HG03439 (cell line): ENCODE measurements at regions not wholly inside any gene's neighbourhood (a gene's known extent, or its start where the extent isn't known, plus 50 kb on each side); places are given as distances from the start of the nearest gene placed in this dataset.
A peak's percentile ranks its signal among the peaks of the same experiment; 100 is the strongest.

Experiments
- ATAC-seq: cut with Tn5 transposase; IDR thresholded peaks from one replicate; pipeline ENCODE4 v1.9.1; 2021; ENCODE audit warnings: mild to moderate bottlenecking, moderate library complexity; ENCODE audit not compliant: unreplicated experiment

DNA sequence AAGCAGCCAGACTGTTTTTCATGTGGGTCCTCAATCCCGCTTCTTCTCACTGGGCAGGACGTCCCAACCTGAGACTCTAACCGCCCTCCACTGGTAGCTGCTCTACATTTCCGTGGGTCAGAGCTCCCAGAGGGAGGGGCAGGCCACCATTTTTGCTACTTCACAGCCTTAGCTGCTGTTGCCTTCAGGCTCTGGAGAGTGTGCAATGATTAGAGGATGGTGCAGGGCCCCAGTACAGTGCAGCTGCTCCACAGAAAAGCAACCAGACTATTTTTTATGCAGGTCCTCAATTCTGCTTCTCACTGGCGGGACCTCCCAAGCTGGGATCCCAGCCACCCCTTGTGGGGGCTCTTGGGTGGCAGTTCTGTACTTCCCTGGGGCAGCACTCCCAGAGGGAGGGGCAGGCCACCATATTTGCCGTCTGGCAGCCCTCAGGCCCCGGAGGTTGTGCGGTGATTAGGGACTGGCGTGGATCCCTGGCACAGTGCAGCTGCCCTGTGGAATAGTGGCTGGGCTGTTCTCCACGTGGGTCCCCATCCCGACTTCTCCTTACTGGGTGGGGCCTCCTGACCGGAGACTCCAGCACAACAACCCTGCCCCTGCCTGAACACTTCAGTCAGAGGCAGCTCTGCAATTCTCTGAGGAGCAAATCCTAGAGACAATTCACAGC is 647.6 kb upstream of the PKN2 start:
- ATAC-seq = no peak

DNA sequence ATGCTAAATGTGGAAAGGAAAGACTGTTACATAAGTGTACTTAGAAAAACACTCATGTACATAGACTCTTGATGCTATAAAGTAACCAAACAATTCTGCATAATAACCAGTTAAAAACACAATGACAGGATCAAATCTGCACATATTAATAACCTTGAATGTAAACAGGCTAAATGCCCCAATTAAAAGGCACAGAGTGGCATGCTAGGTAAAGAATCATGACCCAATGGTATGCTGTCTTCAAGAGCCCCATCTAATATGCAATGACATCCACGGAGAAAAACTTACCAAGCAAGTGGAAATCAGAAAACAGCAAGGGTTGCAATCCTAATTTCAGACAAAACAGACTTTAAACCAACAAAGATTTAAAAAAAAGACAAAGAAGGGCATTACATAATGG is 644.8 kb upstream of the PKN2 start:
- ATAC-seq = no peak

DNA sequence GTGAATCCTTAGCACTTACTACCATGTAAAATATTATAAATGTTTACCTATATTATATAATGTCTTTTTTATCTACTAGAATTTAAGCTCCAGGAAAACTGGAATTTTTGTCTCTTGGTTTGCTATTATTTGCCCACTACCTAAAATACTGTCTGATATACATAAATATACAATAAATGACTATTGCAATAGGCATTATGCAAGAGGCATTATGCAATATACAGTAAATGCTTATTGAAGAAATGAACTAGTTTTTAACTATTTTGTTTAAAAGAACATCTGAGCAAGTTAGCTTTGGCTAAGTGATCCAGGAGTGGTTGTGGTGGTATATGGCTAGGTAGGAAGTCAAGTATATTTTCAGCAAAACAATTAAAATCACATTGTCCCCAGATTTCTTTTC is 640.2 kb upstream of the PKN2 start:
- ATAC-seq = no peak

DNA sequence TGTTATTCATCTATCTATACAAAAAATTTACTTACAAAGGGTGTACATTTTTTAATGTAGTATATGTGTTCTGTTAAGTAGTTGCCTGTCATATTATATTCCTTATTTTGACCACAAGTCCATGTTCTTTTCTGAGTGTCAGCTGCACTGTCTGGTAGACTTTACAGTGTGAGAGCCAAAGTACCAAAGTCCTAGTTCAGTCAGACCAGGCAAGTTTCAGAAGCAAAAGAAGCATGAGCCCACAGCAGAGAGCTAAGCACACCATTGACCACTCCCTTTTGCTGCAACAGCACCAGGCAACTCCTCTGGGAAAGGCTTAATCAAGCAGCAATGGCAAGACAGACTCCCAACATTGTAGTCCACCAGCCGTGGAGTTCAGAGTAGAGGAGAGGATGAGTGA is 631.9 kb upstream of the PKN2 start:
- no peak for ATAC-seq

DNA sequence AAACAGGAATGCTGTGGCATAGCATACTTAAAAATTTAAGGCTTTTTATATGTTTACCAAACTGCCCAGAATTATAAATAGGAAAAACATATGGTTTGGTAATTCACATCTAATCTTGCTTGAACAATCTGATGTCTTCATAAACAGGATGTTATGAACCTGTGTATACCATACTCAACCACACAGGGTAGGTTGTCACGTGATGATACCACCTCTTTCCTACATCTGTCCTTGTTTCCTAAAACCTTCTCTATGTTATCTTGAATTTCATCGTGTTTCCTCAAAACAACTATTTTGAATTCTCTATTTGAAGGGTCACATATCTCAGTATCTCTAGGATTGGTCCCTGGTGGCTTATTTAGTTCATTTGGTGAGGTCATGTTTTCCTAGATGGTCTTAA is 631.0 kb upstream of the PKN2 start:
- ATAC-seq = no peak

DNA sequence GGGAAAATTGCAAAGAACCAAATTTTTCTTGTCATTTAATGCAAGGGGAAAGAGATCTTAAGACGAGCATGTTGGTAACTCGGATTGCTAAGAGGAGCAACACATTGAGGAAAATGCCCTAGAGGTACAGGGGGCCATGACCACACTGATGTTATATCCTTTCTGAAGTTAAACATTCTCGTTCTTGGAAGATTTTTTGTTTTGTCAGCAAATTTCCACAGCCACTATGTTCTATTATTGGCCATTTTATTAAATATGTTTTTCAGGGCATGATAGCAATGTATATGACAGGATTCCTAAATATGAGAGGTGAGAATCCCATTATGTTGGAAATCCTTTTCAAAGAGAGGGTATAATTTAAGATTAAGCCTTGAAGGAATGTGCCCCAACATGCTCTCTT is 627.2 kb upstream of the PKN2 start:
- ATAC-seq = no peak

DNA sequence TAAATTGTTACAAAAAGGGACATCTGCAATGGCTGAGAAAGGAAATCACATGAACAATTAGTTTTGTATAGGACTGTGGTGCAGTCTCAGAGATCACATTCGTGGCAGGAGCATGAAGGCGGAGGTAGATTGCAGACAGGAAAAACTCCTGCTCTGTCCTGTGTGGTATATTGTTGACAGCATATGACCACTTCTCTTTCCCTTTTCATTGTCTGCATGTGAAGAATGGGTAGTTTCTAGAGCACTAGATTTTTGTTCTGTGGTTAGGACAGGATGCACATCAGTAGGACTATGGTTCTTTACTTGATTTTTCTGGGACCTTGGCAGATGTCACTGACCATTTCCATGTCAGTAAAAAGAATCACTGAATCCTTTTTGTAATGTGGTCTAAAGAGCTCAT is 625.9 kb upstream of the PKN2 start:
- ATAC-seq = no peak

DNA sequence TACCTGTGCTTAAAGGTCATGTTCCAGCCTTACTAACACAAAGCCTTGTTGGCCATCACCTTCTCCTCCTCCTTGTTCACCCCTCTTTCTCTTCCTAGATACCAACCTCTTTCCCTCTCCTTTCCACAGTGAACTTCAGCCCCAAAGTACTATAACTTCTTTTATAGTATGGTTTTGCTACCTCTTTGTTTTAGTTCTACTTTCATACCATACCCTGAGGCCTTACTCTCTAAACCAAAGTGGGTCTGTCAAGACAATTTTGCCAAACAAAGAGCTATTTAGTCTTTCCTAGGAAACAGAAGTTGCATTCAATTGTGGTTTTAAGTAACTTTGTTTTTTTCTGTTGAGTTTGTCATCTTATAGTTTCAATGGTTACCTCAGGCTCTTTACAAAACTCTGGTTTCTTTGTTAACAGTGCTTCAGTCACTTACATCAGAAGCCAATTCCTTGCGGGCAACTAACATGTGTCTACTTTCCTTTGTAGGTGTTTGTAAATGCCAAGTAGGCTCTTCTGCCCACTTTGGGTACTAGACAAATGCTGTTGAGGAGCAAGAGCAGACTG is 623.9 kb upstream of the PKN2 start:
- no peak for ATAC-seq

DNA sequence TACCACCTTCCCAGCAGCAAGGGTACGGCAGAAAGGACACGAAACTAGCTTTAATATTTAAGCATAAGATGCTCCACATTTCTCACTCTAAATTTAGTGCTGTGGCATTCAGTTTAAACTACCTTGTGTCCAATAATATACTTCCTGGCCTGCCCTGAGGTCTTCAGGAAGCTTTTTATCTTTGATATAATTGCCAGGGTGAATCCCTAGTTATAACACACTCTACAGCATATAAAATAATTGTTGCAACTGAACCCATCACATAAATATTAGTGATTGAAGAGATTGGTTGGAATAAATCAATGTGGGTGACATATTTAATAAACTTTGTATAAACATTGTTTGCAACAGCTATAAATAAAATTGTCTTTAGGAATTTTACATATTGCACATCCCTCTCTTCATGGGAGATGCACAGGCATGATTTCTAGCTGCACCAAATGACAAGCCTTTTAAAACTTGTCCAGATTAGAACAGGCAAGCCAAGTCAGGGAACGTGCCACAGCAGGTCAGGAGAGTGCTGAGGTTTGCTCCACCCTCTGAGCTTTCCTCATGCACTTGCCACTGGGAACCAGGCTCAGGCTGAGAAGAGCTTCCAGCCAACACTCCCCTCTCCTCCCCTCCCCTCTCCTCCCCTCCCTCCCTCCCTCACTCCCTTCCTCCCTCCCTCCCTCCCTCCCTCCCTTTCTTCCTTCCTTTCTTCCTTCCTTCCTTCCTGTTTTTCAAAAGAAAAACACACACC is 623.2 kb upstream of the PKN2 start:
- ATAC-seq = no peak

DNA sequence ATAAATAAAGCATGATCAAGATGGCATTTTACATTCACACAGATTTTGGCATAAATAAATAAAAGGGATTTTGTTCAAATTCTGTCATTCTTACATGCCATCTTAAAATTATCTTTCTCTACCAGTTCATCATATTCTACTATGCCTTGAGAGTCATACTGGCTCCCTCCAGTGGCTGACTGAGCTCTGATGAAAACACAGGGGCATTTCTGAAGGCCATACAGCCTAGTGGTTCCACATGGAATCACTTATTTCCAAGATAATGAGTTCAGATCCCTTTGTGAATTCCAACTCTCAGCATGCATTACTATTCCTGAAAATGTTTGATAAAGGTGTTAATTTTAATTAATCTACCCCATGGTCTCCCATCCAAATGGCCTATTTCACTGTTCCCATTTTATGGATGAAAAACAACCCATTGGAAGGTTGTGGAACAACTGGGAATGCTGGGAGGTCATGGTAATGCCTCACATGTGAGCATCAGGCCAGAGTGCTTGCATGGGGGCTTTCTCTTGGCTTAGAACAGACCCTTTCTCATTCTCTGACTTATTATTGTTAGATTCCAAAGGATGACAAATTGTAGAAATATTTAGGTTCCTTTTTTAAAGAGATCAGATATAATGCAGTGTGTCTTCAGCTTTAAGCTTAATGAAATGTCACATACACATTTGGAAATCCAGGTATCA is 622.4 kb upstream of the PKN2 start:
- peak; percentile 76 for ATAC-seq

DNA sequence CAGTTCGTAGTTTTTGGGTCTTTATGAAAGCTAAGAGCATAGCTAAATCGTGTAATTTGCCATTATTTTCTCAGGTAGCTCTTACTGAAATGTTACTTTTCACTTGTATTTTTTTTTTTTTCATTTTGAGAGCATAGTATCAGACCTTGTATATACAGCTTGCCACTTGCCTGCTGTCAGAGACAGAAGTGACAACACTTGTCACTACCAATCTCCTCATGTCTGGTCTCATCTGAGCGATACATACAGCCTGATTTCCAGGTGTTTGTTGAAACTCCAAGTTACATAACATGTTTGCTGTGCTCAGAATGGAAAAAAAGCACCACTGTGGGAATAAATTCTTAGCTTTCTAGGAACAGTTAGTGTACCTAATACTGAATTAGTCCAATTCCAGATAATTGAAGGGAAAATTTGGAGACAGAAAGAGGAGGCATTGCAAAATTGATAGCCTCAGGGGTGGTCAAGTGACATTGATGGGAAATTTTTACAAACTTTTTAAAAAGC is 621.4 kb upstream of the PKN2 start:
- no peak for ATAC-seq

DNA sequence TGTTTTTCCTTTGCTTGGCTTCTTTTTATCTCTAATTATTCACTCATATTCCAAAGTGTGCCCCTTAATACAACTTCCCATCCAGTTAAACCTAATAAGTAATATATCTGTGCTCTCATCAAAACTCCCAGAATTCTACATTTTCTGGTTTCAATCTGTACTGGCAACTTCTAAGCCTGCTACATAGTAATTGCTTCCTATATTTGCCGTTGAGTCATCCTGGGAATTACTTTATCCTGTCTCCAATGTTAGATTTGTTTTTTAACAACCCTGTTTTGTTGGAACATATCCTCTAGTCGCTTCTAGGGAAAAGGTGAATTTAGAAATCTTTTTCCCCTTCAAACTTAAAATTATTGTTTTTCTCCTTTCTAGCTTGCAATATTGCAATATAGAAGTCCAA is 620.5 kb upstream of the PKN2 start:
- ATAC-seq = no peak

DNA sequence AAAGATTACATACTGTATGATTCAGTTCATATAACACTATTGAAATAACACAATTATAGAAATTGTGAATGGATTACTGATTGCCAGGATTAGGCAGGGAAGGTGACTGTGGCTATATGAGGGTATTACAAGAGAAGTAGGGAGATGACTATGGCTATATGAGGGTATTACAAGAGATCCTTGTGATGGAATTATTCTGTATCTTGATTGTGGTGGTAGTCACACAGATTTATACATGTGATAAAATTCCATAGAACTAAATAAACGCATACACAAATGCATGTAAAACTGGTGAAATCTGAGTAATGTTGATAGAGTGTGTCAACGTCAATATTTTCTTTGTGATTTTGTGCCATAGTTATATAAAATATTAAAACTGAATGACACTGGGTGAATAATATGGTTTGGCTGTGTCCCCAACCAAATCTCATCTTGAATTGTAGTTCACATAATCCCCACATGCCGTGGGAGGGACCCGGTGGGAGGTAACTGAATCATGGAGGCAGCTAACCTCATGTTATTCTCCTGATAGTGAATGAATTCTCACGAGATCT is 615.6 kb upstream of the PKN2 start:
- no peak for ATAC-seq

DNA sequence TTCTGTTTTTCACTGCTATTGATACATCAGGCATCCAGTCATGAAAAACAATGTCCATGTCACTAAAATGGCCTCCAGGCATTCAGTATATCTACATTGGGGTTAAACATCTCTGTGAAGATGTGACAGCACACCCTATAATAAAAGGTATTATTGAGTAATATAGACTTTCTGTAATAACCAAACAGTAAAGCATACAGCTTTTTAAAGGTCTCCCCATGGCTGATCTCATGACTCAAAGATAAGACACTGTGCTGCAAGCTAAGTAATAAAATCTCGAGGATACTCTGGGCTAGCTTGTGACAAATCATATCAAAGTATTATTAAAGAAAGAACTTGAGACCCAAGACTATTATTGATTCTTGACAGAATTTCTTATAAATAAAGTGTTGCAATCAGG is 613.1 kb upstream of the PKN2 start:
- no peak for ATAC-seq

DNA sequence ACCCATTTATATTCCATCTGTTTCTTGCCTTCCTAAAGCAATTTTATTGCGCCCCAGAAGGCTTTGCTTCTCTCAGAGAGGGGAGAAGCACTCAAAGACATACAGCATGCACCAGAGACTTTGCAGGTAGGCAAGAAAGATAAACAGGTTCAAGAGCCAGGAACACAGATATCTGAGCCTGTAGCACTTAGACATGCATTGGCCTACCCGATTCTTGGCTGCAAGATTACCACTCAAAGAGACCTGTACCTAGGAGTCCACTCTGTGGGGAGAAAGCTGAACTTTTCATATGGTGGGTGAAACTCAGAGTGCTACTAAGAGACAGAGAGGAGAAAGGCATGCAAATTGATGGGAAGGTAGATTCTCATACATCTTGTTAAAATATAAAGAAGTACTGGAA is 609.4 kb upstream of the PKN2 start:
- no peak for ATAC-seq

DNA sequence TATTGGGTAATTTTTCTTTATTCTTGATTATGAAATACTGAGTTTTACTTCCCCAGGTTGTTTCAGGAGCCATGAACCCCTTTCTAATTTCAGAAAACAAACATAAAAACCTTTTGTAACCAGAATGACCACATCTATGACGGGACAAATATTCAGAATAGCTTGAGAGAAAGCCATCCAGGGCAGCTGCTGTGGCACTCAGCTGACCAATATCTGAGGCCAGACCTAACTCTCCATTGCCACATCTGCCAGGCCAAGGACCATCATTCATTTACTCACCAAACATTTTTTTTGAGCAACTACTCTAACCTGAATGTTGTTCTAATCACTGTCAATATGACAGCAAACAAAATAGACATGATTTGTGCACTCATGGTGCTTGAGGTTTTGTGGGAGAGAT is 608.3 kb upstream of the PKN2 start:
- no peak for ATAC-seq

DNA sequence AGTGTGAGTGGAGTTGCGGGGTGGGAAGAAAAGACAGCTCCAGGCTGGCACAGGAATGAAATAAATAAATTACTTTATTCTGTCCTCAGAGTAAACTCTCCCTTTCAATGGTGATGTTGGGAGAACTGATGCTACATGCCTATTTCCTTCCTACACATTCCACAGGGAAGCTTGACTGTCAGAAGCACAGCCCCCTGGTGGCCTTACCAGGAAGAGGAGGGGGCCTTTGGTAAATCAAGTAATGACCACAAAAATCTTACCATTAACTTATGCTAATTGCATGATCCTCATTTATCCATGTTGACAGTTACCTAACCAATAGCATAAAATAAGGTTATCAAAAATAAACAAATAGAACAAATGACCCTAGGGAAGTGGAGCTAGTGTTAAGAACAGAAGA is 605.0 kb upstream of the PKN2 start:
- ATAC-seq = no peak

DNA sequence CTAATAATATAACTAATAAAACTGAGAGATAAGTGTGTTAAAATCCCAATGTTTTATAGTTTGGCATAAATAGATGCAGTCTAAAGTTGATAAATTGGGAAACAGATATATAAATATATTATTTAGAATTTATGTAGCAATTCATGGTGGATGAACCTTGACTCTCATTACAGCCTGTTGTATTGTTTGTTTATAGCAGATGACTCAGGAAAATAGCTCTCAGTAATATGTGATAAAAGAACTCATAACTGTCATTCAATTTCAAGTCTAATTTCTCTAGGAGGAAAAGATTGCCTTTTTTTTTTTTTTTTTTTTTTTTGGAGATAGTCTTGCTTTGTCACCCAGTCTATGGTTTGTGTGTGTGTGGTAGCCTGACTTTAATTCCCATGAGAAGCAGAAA is 603.2 kb upstream of the PKN2 start:
- ATAC-seq = no peak

DNA sequence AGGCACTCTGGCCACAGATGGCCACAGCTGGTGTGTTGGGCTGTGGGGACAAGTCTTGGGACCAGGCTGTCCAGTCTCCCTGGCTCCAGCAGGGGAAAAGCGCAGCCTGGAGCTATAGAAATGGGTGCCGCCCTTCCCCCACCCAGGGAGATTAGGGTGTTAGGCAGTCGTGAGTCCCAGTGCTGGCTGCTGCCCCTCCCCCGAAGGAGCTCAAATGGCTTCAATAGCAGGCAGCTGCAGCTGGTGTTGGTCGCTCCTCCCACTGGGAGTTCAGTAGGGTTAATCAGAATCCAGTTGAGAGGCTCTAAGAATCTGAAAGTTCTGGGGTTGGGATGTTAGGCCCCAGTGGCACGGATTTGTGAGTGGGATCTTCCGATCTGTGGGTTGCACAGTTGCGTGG is 595.6 kb upstream of the PKN2 start:
- no peak for ATAC-seq

DNA sequence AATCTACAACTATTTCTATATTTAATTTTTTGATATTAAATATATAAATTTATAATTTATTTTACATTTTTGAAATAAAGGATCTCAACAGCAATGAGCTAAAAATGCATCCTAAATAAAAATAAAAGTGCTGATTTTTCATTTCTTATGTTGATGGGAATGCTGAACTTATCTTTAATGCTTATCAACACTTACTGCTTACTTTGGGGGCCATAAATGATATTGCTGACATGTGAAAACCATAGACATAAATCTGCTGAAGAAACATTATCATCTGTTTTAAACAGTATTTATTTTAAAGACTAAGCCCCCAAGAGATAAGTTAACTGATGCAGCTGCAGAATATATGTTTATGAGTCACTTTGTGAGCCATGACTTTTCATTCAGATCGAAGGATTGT is 594.1 kb upstream of the PKN2 start:
- no peak for ATAC-seq

DNA sequence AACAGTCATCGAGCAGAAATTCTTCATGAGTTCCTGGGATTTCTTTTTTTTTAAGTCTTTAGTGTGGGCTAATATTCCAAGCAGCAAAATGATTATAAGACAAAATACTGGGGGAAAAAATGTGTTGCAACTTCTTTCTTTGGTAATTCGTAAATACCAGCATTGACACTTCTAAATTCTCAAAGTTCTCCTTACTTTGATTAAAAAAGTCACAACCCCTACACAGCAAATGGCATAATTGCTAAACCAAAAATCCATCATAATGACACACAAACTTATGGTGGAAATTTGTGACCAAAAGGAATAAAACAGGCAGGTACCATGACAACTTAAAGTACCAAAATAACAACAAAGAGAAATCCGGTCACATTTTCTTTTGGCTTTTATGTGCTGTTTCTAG is 585.2 kb upstream of the PKN2 start:
- no peak for ATAC-seq

DNA sequence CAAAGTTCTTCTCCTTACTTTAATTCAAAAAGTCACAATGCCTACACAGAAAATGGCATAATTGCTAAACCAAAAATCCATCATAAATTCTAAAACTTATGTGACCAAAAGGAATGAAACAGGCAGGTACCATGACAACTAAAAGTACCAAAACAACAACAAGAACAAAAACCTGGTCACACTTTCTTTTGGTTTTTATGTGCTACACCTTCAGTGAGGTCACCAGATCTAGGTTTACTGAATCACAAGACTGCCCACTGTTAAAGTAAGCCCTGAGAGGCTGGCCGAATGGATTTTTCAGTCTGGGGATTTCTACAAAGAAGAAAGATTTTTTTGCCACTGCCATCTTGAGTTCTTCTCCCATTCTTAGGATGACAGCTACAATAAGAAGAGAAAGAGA is 583.0 kb upstream of the PKN2 start:
- no peak for ATAC-seq
